GM12891 (cell line): ENCODE measurements at regions not wholly inside any gene's neighbourhood (a gene's known extent, or its start where the extent isn't known, plus 50 kb on each side); places are given as distances from the start of the nearest gene placed in this dataset.

Experiments used
- PAX5 ChIP-seq: IDR thresholded peaks from 2 replicates; pipeline ENCODE4 v1.6.1; 2011; ENCODE audit warnings: low read length, moderate library complexity, mild to moderate bottlenecking; ENCODE audit not compliant: insufficient read depth, severe bottlenecking
- POLR2A ChIP-seq: IDR thresholded peaks from 2 replicates; pipeline ENCODE4 v1.6.1; 2011; ENCODE audit warnings: low read depth, low read length, control low read depth
- POLR2AphosphoS5 ChIP-seq: IDR thresholded peaks from 2 replicates; pipeline ENCODE4 v1.6.1; 2011; ENCODE audit warnings: low read depth, low read length, control low read depth
- TAF1 ChIP-seq: IDR thresholded peaks from 2 replicates; pipeline ENCODE4 v1.6.1; 2011; ENCODE audit warnings: low read depth, low read length, control low read depth

GRCh38 chr18:76567835-76568445 is 72.9 kb upstream of the ZNF516 start:
- TF ChIP-seq POLR2A = no peak
- no peak for TF ChIP-seq TAF1
- no peak for TF ChIP-seq POLR2AphosphoS5
- TF ChIP-seq PAX5 = no peak
